ENCODE measurements at regions not wholly inside any gene's neighbourhood (a gene's known extent, or its start where the extent isn't known, plus 50 kb on each side); places are given as distances from the start of the nearest gene placed in this dataset.

DNA sequence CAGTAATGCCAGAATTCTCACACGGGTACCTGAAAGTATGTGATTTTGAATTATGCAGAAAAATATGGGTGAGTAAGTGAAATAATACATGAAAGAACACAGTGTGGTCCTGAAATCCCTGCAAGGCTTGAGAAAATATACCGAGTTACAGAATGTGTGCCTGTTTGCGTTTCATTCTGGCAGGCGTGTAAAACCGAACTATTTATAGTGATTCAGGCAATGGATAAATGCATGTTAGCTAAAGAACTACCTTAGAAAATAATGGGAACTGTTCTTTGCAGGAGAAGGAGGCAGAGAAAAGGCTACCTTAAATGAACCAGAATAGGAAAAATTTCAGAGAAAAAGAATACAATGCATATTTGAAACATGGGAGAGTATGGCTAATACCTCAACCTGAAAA lies 145.8 kb upstream of the KCNQ5 start:
- no peak overlapping the region for H3K4me3 ChIP-seq (ENCODE audit: low read length)
- DNase-seq (ENCODE audit: low read depth): no peak
- TF ChIP-seq, protein P1, sequence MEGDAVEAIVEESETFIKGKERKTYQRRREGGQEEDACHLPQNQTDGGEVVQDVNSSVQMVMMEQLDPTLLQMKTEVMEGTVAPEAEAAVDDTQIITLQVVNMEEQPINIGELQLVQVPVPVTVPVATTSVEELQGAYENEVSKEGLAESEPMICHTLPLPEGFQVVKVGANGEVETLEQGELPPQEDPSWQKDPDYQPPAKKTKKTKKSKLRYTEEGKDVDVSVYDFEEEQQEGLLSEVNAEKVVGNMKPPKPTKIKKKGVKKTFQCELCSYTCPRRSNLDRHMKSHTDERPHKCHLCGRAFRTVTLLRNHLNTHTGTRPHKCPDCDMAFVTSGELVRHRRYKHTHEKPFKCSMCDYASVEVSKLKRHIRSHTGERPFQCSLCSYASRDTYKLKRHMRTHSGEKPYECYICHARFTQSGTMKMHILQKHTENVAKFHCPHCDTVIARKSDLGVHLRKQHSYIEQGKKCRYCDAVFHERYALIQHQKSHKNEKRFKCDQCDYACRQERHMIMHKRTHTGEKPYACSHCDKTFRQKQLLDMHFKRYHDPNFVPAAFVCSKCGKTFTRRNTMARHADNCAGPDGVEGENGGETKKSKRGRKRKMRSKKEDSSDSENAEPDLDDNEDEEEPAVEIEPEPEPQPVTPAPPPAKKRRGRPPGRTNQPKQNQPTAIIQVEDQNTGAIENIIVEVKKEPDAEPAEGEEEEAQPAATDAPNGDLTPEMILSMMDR (conservative IDR thresholded peaks at IDR 0.05; ENCODE audit: low read length): no peak

DNA sequence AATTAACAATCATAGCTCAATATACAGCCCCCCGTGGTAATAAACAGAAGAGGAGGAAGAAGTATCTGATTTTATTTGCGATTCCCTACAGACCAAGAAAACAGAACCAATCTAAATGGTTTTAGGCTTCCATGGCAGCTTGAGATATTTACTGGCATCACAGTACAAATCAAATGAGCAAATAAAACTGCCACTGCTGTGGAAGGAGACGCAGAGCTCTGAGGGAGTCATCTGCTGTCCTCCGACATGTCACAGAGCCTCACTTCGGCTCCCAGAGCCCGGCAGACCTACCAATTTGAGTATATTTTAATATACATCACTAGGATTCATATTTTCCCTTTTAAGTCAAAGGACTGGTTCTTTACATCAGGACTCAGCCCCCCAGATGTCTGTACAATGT lies 145.2 kb upstream of the KCNQ5 start:
- no peak for DNase-seq (ENCODE audit: low read depth)
- no peak overlapping the region for H3K4me3 ChIP-seq (ENCODE audit: low read length)
- TF ChIP-seq, protein P1 (conservative IDR thresholded peaks at IDR 0.05; ENCODE audit: low read length): no peak

DNA sequence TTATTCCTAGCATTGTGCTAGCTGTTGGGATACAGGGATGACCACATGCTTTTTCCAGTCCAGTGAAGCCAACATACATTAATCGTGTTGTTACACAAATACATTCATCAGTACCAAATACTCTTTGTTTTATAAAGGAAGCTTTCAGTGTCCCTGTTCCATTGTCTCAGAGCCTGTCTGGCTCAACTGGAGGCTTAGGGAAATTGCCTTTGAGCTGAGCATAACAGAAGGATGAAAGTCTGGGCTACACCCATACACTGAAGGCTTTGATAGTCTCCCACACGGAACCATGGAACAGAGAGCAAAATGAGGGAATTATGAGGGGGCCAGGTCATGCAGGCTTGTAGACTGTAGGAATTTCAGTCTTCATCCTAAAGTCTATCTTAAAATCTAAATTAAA lies 126.4 kb upstream of the KCNQ5 start:
- DNase-seq (ENCODE audit: low read depth): no peak
- H3K4me3 ChIP-seq (ENCODE audit: low read length): no peak overlapping the region
- TF ChIP-seq, protein P1 (conservative IDR thresholded peaks at IDR 0.05; ENCODE audit: low read length): no peak

DNA sequence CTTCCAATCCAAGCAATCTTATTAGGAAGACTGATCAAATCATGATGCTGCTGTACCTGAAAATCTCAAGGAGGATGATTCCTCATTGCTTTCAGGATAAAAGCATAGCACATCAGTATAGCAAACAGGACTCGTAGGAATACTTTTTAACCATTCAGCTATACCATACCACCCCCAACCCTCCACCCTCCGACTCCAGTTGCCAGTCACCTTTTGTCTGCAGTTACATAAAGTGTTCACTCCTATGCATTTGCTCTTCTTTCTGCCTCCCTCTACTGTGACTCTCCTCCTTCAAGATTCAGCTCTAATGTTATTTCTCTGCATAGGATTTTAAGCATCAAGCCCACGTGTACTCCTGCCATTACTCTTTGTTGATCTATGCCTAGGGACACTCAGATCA lies 124.7 kb upstream of the KCNQ5 start:
- DNase-seq (ENCODE audit: low read depth): no peak
- TF ChIP-seq, protein P1 (conservative IDR thresholded peaks at IDR 0.05; ENCODE audit: low read length): no peak
- H3K4me3 ChIP-seq (ENCODE audit: low read length): no peak overlapping the region

DNA sequence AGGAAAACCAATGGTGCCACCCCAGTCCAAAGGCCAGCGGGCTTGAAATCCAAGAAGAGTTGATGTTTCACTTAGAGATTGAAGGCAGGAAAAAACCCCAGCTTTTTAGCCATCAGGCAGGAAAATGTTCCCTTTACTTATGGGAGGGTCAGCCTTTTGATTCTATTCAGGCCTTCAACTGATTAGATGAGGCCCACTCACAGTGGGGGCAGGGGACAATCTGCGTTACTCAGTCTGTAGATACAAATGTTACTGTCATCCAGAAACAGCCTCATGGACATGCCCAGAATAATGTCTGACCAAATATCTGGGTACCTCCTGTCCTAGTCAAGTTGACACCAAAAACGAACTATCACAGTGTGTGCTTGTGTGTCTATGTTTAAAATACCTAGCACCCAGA lies 121.2 kb upstream of the KCNQ5 start:
- no peak for DNase-seq (ENCODE audit: low read depth)
- TF ChIP-seq, protein P1 (conservative IDR thresholded peaks at IDR 0.05; ENCODE audit: low read length): no peak
- H3K4me3 ChIP-seq (ENCODE audit: low read length): no peak overlapping the region

DNA sequence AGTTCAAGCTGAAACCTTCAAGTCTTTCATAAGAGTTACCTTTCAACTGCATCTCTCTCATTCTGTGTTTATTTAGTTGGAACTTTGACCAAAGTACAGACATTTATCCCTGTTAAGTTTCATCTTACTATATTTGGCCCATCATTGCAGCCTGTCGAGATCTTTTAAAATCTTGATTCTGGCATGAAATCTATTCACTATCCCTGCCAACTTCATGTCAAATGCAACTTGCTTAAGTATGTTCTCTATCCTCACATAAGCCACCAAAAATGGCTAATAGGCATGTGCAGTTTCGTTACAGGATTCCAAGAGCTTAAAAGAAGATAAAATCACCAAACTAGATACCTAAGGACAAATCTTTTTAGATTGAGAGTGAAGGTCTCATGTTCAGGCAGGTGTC lies 117.5 kb upstream of the KCNQ5 start:
- TF ChIP-seq, protein P1 (conservative IDR thresholded peaks at IDR 0.05; ENCODE audit: low read length): no peak
- no peak for DNase-seq (ENCODE audit: low read depth)
- H3K4me3 ChIP-seq (ENCODE audit: low read length): no peak overlapping the region

DNA sequence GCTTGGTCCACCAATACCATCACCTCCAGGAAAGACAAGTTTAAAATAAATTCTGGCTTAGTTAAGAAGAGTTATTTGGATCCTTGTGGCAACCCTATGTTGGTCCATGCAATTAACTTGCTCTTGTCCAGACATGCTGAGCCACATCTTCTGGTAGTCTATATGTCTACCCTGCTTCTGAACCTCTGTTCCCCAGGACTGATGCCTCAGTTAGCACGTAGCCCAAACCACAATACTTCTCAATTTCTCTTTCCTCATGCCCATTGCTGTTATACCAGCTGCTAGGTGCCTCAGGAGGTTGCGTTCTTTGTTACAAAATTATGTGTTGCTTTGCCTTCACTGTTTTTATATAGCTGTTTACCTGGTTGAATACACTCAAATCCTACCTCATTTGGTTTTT lies 116.4 kb upstream of the KCNQ5 start:
- no peak overlapping the region for H3K4me3 ChIP-seq (ENCODE audit: low read length)
- TF ChIP-seq, protein P1 (conservative IDR thresholded peaks at IDR 0.05; ENCODE audit: low read length): no peak
- DNase-seq (ENCODE audit: low read depth): no peak

Data from AG10803 (cell line).